K562 (cell line): ENCODE measurements at regions not wholly inside any gene's neighbourhood (a gene's known extent, or its start where the extent isn't known, plus 50 kb on each side); places are given as distances from the start of the nearest gene placed in this dataset.

ENCODE experiments used
- CBX2 ChIP-seq: fragments of 200-600 bp; sonication (generic); IDR thresholded peaks from one replicate; pipeline ENCODE4 v1.6.1; 2012; ENCODE audit warnings: mild to moderate bottlenecking, low read length, inconsistent platforms; ENCODE audit not compliant: insufficient read depth, poor library complexity, severe bottlenecking
- TF ChIP-seq, protein P1 (sequence below): sonication (generic); formaldehyde crosslinking; IDR thresholded peaks from 2 replicates; pipeline ENCODE4 v1.5.0; 2020; ENCODE audit warnings: missing genetic modification reagents

DNA sequence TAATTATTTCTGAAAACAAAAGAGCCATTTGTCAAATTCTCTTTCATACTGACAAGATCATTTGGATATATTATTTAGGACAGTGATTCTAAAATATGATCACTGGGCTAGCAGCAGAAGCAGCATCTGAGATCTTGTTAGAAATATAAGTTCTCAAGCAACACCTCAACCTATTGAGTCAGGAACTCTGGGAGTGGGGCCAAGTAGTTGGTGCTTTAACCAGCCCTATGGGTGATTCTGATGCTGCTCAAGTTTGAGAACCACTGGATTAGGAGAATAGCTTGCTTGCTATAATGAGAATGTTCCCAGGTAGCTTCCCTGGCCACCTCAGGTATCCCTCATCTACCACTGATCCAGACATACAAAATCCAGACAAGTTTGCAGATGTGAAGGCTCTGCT, 466.9 kb upstream of the CELF4 start:
- TF ChIP-seq, protein P1, sequence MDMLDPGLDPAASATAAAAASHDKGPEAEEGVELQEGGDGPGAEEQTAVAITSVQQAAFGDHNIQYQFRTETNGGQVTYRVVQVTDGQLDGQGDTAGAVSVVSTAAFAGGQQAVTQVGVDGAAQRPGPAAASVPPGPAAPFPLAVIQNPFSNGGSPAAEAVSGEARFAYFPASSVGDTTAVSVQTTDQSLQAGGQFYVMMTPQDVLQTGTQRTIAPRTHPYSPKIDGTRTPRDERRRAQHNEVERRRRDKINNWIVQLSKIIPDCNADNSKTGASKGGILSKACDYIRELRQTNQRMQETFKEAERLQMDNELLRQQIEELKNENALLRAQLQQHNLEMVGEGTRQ (CRISPR knock-in tag): no peak
- no peak for TF ChIP-seq CBX2
